Right cardiac atrium (tissue), 5 donors: ENCODE measurements at regions not wholly inside any gene's neighbourhood (a gene's known extent, or its start where the extent isn't known, plus 50 kb on each side); places are given as distances from the start of the nearest gene placed in this dataset.
"Not testable (repeated sequence)": the region's sequence is repeated elsewhere in the genome, so short reads cannot be mapped to it uniquely, and the experiment has no call there.

Experiments used
- ATAC-seq, 2 donors: fragments of 200-7000 bp; cut with Tn5 transposase; one replicate each; pipeline versions ENCODE4 v1.8.0 to v1.9.1; 2020; ENCODE audit warnings: moderate library complexity in 2 of 2, mild to moderate bottlenecking in 1 of 2
- DNase-seq, 3 donors: peaks; one replicate each; pipeline ENCODE4 v3.0.0-alpha.2; 2020
- H3K27ac ChIP-seq: one replicate; pipeline ENCODE4 v1.5.1; 2013; ENCODE audit warnings: mild to moderate bottlenecking, low read length, control low read depth, moderate library complexity
- H3K27me3 ChIP-seq: one replicate; pipeline ENCODE4 v1.6.1; 2013; ENCODE audit not compliant: control insufficient read depth, insufficient read depth
- H3K4me1 ChIP-seq: one replicate; pipeline ENCODE4 v1.6.1; 2013; ENCODE audit warnings: low read length; ENCODE audit not compliant: control insufficient read depth, insufficient read depth
- H3K4me3 ChIP-seq: one replicate; pipeline ENCODE4 v1.5.1; 2013; ENCODE audit warnings: low read length, control low read depth
- H3K9me3 ChIP-seq: one replicate; pipeline ENCODE4 v1.6.1; 2013; ENCODE audit warnings: low read length; ENCODE audit not compliant: control insufficient read depth
- WGBS: extraction: QIAGEN DNeasy Blood & Tissue Kit; methylation state at CpG from one replicate; pipeline ENCODE4 v1.1.7; 2013; 5-methylcytosine and 5-hydroxymethylcytosine counted together
- intact Hi-C, 4 donors: fragments of 100-400 bp; cut with DNase I; formaldehyde crosslinking; loops; one replicate each; pipeline versions ENCODE4 v1.11.0 to v1.14.0; 2022 to 2023
- donor health status: healthy with polysubstance abuse.
- donor health status: DM: no; HTN: yes; CAD: no.
- donor health status: DM: no; HTN: no; CAD: no.
- donor health status: DM: no; HTN: yes; CAD: no; lungs with severe emphysema.
- donor health status: DM: yes; HTN: yes; CAD: no.

DNA sequence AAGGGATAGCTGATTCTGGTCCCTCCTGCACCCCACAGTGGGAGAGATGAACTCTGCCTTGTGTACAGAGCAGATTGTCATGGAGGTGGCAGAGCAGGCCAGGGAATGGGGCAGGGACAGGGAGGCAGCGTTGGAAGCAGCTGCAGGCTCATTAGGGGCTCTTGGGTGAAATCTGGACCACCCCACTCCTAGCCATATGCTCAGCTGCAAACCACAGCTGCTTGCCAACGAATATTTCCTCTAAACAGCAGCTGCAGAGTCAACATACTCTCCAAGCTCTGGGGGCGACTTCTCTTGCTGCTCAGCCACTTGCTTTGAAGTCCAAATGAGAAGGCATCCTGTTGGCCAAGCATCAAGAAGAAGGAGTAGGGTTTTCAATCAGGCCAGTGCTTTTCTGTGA, 302.3 kb upstream of the AUTS2 start:
- 47% methylated on average over 3 of the region's 3 CpGs for WGBS
- ATAC-seq (no peak), DNase-seq (no peak)
- intact Hi-C loops: no loop called here
- no peaks in the 10 kb centered on the region for H3K27me3 ChIP-seq
- H3K4me3 ChIP-seq: no peak overlapping the region
- no peaks in the 10 kb centered on the region for H3K4me1 ChIP-seq
- no peaks in the 10 kb centered on the region for H3K9me3 ChIP-seq
- H3K27ac ChIP-seq: no peak overlapping the region

DNA sequence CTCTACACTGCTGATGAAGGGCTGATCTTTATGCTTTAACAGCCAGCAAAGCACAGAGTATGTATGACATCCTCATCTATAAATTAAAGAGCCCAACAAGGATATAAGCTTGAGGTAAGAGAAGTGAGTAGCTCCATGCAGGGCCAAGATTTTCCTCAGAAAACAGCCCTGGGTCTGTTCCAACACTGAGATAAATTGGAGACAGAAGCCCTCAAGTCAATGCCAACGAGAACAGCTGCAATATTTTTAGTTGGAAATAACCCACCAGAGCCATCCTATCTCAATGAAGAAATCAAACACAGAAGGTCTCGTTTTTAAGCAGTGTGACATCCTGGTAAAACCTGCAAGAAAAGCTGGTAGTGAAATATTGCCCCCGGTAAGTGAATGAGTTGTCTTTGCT, 297.0 kb upstream of the AUTS2 start:
- intact Hi-C loops: no loop called here

DNA sequence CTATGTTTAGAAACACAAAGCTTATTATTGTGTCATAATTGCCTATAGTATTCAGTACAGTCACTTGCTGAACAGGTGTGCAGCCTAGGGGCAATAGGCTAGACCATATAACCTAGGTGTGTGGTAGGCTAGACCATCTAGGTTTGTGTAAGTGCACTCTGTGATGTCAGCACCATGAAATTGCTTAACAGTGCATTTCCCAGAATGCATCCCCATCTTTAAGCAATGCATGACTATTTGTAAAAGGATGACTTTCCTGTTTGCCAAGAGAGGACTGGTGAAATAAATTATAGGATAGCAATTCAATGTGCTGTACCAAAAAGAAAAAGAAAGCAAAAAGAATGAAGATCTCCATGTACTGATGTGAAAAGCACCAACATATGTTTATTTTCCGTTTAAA, 288.7 kb upstream of the AUTS2 start:
- Histone ChIP-seq H3K4me1 (peaks cover 1% of the 10 kb centered on the region), H3K27me3 (no peaks in the 10 kb centered on the region), H3K4me3 (no peak overlapping the region), H3K27ac (no peak overlapping the region), H3K9me3 (no peaks in the 10 kb centered on the region)
- DNase-seq: no peak
- ATAC-seq: no peak
- 82% methylated on average over 1 of the region's 1 CpG for WGBS
- intact Hi-C loops: no loop called here

More for the DNA sequence above, 297.0 kb upstream of the AUTS2 start:
- Histone ChIP-seq H3K4me3 (no peak overlapping the region), H3K9me3 (no peaks in the 10 kb centered on the region), H3K4me1 (no peaks in the 10 kb centered on the region), H3K27ac (no peak overlapping the region), H3K27me3 (no peaks in the 10 kb centered on the region)
- DNase-seq (no peak), ATAC-seq (no peak)
- 41% methylated on average over 3 of the region's 3 CpGs for WGBS

- no peak overlapping the region for H3K4me3 ChIP-seq
- H3K9me3 ChIP-seq: no peaks in the 10 kb centered on the region
- DNase-seq (no peak), ATAC-seq (no peak)
- peaks cover 1% of the 10 kb centered on the region for H3K4me1 ChIP-seq
- 96% methylated on average over 1 of the region's 1 CpG for WGBS
- no peaks in the 10 kb centered on the region for H3K27me3 ChIP-seq
- intact Hi-C loops: no loop called here
- H3K27ac ChIP-seq: no peak overlapping the region
Measured at GRCh38 chr7:69311489-69311888, 286.8 kb upstream of the AUTS2 start.

GRCh38 chr7:69313852-69314251, 284.4 kb upstream of the AUTS2 start:
- H3K27me3 ChIP-seq, H3K27ac ChIP-seq, H3K4me1 ChIP-seq, DNase-seq, intact Hi-C loops, H3K4me3 ChIP-seq, ATAC-seq, H3K9me3 ChIP-seq: not testable (repeated sequence)
- 96% methylated on average over 4 of the region's 4 CpGs for WGBS

DNA sequence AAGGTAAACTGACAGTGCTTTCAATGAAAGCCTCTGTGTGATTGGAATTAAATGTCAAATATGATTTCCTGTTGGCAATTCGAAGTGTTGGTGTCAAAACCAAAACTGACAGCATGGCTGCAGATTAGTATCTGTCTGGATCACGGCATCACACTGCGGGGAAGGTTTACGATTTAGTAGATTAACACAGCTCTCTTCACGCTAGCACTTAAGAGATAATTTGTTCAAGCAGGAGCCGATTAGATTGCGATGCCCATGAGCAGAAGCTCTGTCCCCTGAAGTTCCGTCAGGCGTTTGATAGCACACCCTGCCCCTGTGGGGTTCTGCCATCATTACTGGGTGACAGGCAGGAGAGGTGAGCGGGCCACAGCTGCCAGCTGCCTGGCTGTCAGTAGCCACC, 279.5 kb upstream of the AUTS2 start:
- 41% methylated on average over 10 of the region's 10 CpGs for WGBS

GRCh38 chr7:69328516-69328915, 269.8 kb upstream of the AUTS2 start:
- intact Hi-C loops: no loop called here
- no peaks in the 10 kb centered on the region for H3K4me1 ChIP-seq
- no peak for ATAC-seq
- H3K27ac ChIP-seq: no peak overlapping the region
- H3K27me3 ChIP-seq: no peaks in the 10 kb centered on the region
- no peaks in the 10 kb centered on the region for H3K9me3 ChIP-seq
- no peak for DNase-seq
- H3K4me3 ChIP-seq: no peak overlapping the region
- WGBS: 61% methylated on average over 5 of the region's 5 CpGs

More for the DNA sequence above, 279.5 kb upstream of the AUTS2 start:
- H3K4me3 ChIP-seq: no peak overlapping the region
- no peaks in the 10 kb centered on the region for H3K27me3 ChIP-seq
- no peak overlapping the region for H3K27ac ChIP-seq
- H3K9me3 ChIP-seq: no peaks in the 10 kb centered on the region
- no peaks in the 10 kb centered on the region for H3K4me1 ChIP-seq
- ATAC-seq (no peak), DNase-seq (no peak)
- intact Hi-C loops: no loop called here

- Histone ChIP-seq H3K9me3 (no peaks in the 10 kb centered on the region), H3K4me1 (no peaks in the 10 kb centered on the region), H3K4me3 (no peak overlapping the region), H3K27ac (no peak overlapping the region), H3K27me3 (no peaks in the 10 kb centered on the region)
- no peak for ATAC-seq
- intact Hi-C loops: loop anchor here in 1 of 4 donors (10.0 kb wide), 1 partner anchor 60 kb away; no protein-coding TSS in a partner anchor
- no peak for DNase-seq
- 63% methylated on average over 3 of the region's 3 CpGs for WGBS
Measured at GRCh38 chr7:69334701-69335100, 263.6 kb upstream of the AUTS2 start.

DNA sequence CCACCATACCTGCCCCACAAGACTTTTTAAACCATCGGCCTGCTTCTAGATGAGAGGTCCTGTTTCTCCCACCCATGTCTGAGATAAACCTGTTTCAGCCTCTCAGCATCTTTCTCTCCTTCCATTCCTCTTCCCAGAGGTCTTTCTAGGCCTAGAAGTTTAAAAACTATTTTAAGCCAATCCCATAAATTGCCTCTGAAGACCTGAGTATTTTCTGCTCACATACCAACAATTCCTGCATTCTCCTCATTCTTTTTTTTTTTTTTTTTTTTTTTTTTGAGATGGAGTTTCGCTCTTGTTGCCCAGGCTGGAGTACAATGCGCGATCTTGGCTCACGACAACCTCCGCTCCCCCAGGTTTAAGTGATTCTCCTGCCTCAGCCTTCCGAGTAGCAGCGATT, 262.9 kb upstream of the AUTS2 start:
- ATAC-seq: no peak
- no peak for DNase-seq
- no peak overlapping the region for H3K27ac ChIP-seq
- intact Hi-C loops: loop anchor here in 1 of 4 donors (10.0 kb wide), 1 partner anchor 59 kb away; no protein-coding TSS in a partner anchor
- 93% methylated on average over 8 of the region's 8 CpGs for WGBS
- H3K9me3 ChIP-seq: no peaks in the 10 kb centered on the region
- H3K4me1 ChIP-seq: no peaks in the 10 kb centered on the region
- H3K4me3 ChIP-seq: no peak overlapping the region
- no peaks in the 10 kb centered on the region for H3K27me3 ChIP-seq

GRCh38 chr7:69336976-69337375, 261.3 kb upstream of the AUTS2 start:
- Histone ChIP-seq H3K9me3 (no peaks in the 10 kb centered on the region), H3K27me3 (no peaks in the 10 kb centered on the region), H3K4me1 (no peaks in the 10 kb centered on the region), H3K27ac (no peak overlapping the region), H3K4me3 (no peak overlapping the region)
- DNase-seq (no peak), ATAC-seq (no peak)
- 75% methylated on average over 3 of the region's 3 CpGs for WGBS
- intact Hi-C loops: loop anchor here in 1 of 4 donors (10.0 kb wide), 1 partner anchor 58 kb away; no protein-coding TSS in a partner anchor

- 48% methylated on average over 8 of the region's 8 CpGs for WGBS
- DNase-seq (no peak), ATAC-seq (no peak)
- no peaks in the 10 kb centered on the region for H3K9me3 ChIP-seq
- H3K4me3 ChIP-seq: no peak overlapping the region
- no peak overlapping the region for H3K27ac ChIP-seq
- no peaks in the 10 kb centered on the region for H3K27me3 ChIP-seq
- intact Hi-C loops: loop anchor here in 1 of 4 donors (10.0 kb wide), 1 partner anchor 57 kb away; no protein-coding TSS in a partner anchor
- no peaks in the 10 kb centered on the region for H3K4me1 ChIP-seq
Measured at GRCh38 chr7:69338144-69338543, 260.1 kb upstream of the AUTS2 start.

GRCh38 chr7:69341288-69341687, 257.0 kb upstream of the AUTS2 start:
- WGBS: 79% methylated on average over 1 of the region's 1 CpG
- Histone ChIP-seq H3K4me3 (no peak overlapping the region), H3K4me1 (no peaks in the 10 kb centered on the region), H3K27me3 (no peaks in the 10 kb centered on the region), H3K27ac (no peak overlapping the region), H3K9me3 (no peaks in the 10 kb centered on the region)
- no peak for DNase-seq
- intact Hi-C loops: no loop called here
- ATAC-seq: no peak
